ENCODE measurements at regions not wholly inside any gene's neighbourhood (a gene's known extent, or its start where the extent isn't known, plus 50 kb on each side); places are given as distances from the start of the nearest gene placed in this dataset.

GRCh38 chr9:129513282-129513681 is 107.6 kb downstream of the C9orf50 start:
- TF ChIP-seq CTCF (IDR thresholded peaks at IDR 0.05; ENCODE audit: low read length): no peak
- TF ChIP-seq EZH2 (optimal IDR thresholded peaks at IDR 0.05; ENCODE audit: low read depth, low read length): no peak
- no peak for TF ChIP-seq EZH2phosphoT487 (IDR thresholded peaks at IDR 0.05; ENCODE audit: low read length)
- no peaks in the 10 kb centered on the region for H3K4me1 ChIP-seq (ENCODE audit: low read length)
- H3K9me3 ChIP-seq (replicated peaks; ENCODE audit: insufficient read depth, low read length): 0 out of 2 replicates have a peak, but pooled peaks cover 5% of the 10 kb centered on the region
- DNase-seq: no peak
- no peak overlapping the region for H2AFZ ChIP-seq (ENCODE audit: low read length)
- no peaks in the 10 kb centered on the region for H3K79me2 ChIP-seq (ENCODE audit: low read length)
- H3K4me2 ChIP-seq (ENCODE audit: low read depth, low read length): no peak overlapping the region
- H4K20me1 ChIP-seq (ENCODE audit: insufficient read depth, low read length): no peaks in the 10 kb centered on the region
- no peak overlapping the region for H3K27ac ChIP-seq (ENCODE audit: low read length)
- peaks cover 46% of the 10 kb centered on the region for H3K27me3 ChIP-seq (replicated peaks; ENCODE audit: insufficient read depth, low read length)
- H3K36me3 ChIP-seq (replicated peaks; ENCODE audit: insufficient read depth, low read length): no peaks in the 10 kb centered on the region
- H3K4me3 ChIP-seq (ENCODE audit: low read length): no peak overlapping the region
- no peaks in the 10 kb centered on the region for H3F3A ChIP-seq (ENCODE audit: insufficient read depth, low read length)
- no peak overlapping the region for H3K9ac ChIP-seq (ENCODE audit: low read length)
- no peaks in the 10 kb centered on the region for H3K9me2 ChIP-seq (replicated peaks; ENCODE audit: insufficient read depth, low read length)

GRCh38 chr9:129511285-129511900 is 109.5 kb downstream of the C9orf50 start:
- H3K4me2 ChIP-seq (ENCODE audit: low read depth, low read length): no peak overlapping the region
- no peak for DNase-seq
- TF ChIP-seq EZH2phosphoT487 (IDR thresholded peaks at IDR 0.05; ENCODE audit: low read length): no peak
- TF ChIP-seq EZH2 (optimal IDR thresholded peaks at IDR 0.05; ENCODE audit: low read depth, low read length): no peak
- TF ChIP-seq CTCF (IDR thresholded peaks at IDR 0.05; ENCODE audit: low read length): no peak
- no peak overlapping the region for H3K27ac ChIP-seq (ENCODE audit: low read length)
- no peaks in the 10 kb centered on the region for H3K36me3 ChIP-seq (replicated peaks; ENCODE audit: insufficient read depth, low read length)
- H2AFZ ChIP-seq (ENCODE audit: low read length): no peak overlapping the region
- H4K20me1 ChIP-seq (ENCODE audit: insufficient read depth, low read length): no peaks in the 10 kb centered on the region
- 0 out of 2 replicates have a peak, but pooled peaks cover 5% of the 10 kb centered on the region for H3K9me3 ChIP-seq (replicated peaks; ENCODE audit: insufficient read depth, low read length)
- no peaks in the 10 kb centered on the region for H3K9me2 ChIP-seq (replicated peaks; ENCODE audit: insufficient read depth, low read length)
- no peak overlapping the region for H3K9ac ChIP-seq (ENCODE audit: low read length)
- H3K27me3 ChIP-seq (replicated peaks; ENCODE audit: insufficient read depth, low read length): peaks cover 33% of the 10 kb centered on the region
- H3K79me2 ChIP-seq (ENCODE audit: low read length): no peaks in the 10 kb centered on the region
- H3K4me3 ChIP-seq (ENCODE audit: low read length): no peak overlapping the region
- H3F3A ChIP-seq (ENCODE audit: insufficient read depth, low read length): no peaks in the 10 kb centered on the region
- H3K4me1 ChIP-seq (ENCODE audit: low read length): no peaks in the 10 kb centered on the region

GRCh38 chr9:129509533-129509928 is 111.4 kb downstream of the C9orf50 start:
- Histone ChIP-seq H3F3A (ENCODE audit: insufficient read depth, low read length) (no peaks in the 10 kb centered on the region), H3K9me2 (replicated peaks; ENCODE audit: insufficient read depth, low read length) (no peaks in the 10 kb centered on the region), H3K9ac (ENCODE audit: low read length) (no peak overlapping the region), H2AFZ (ENCODE audit: low read length) (no peak overlapping the region), H3K9me3 (replicated peaks; ENCODE audit: insufficient read depth, low read length) (0 out of 2 replicates have a peak, but pooled peaks cover 5% of the 10 kb centered on the region), H3K4me2 (ENCODE audit: low read depth, low read length) (no peak overlapping the region), H3K36me3 (replicated peaks; ENCODE audit: insufficient read depth, low read length) (no peaks in the 10 kb centered on the region), H3K79me2 (ENCODE audit: low read length) (no peaks in the 10 kb centered on the region), H3K27ac (ENCODE audit: low read length) (no peak overlapping the region), H3K4me3 (ENCODE audit: low read length) (no peak overlapping the region), H3K27me3 (replicated peaks; ENCODE audit: insufficient read depth, low read length) (peaks cover 33% of the 10 kb centered on the region), H3K4me1 (ENCODE audit: low read length) (no peaks in the 10 kb centered on the region), H4K20me1 (ENCODE audit: insufficient read depth, low read length) (no peaks in the 10 kb centered on the region)
- TF ChIP-seq CTCF (IDR thresholded peaks at IDR 0.05; ENCODE audit: low read length) (no peak), EZH2 (optimal IDR thresholded peaks at IDR 0.05; ENCODE audit: low read depth, low read length) (no peak), EZH2phosphoT487 (IDR thresholded peaks at IDR 0.05; ENCODE audit: low read length) (no peak)
- no peak for DNase-seq

Data from MM.1S (cell line).